SK-N-SH (cell line): ENCODE measurements at regions not wholly inside any gene's neighbourhood (a gene's known extent, or its start where the extent isn't known, plus 50 kb on each side); places are given as distances from the start of the nearest gene placed in this dataset.

Experiments used
- CTCF ChIA-PET: fragments of 300-600, 350-600 bp; formaldehyde crosslinking; extraction: SDS; loops from one replicate; lab custom pipeline; 2021; lab: Yijun Ruan, JAX
- POLR2A ChIA-PET: fragments of 350-600 bp; sonication (Branson Sonifier 250); formaldehyde crosslinking; extraction: SDS; loops from one replicate; lab custom pipeline; 2020; ENCODE audit warnings: antibody characterized with exemption, inconsistent platforms; lab: Yijun Ruan, JAX
- DNase-seq: peaks from one replicate; pipeline ENCODE4 v3.0.0; 2012
- H2AFZ ChIP-seq: fragments of 200-600 bp; sonication (generic); 2 replicates; pipeline ENCODE4 v1.8.1; 2016; ENCODE audit warnings: antibody characterized with exemption, mild to moderate bottlenecking, low read depth
- H3F3A ChIP-seq: fragments of 200-600 bp; sonication (generic); replicated peaks from 2 replicates; pipeline ENCODE3; 2016; ENCODE audit warnings: antibody characterized with exemption, mild to moderate bottlenecking; ENCODE audit not compliant: insufficient read depth
- H3K27ac ChIP-seq, 2 experiments: fragments of 200-500 bp in 1 of 2; fragments of 200-600 bp in 1 of 2; sonication (Bioruptor generic) in 1 of 2; sonication (generic), shearing (Covaris generic) in 1 of 2; 2 replicates each; pipeline versions ENCODE4 v1.5.1 to v1.6.1; 2014 to 2016; ENCODE audit warnings: low read depth in 2 of 2, inconsistent platforms in 1 of 2, low read length in 1 of 2, mild to moderate bottlenecking in 1 of 2, mixed read lengths in 1 of 2
- H3K27me3 ChIP-seq: fragments of 200-600 bp; sonication (generic), shearing (Covaris generic); 2 replicates; pipeline ENCODE4 v1.6.1; 2016; ENCODE audit warnings: mixed run types; ENCODE audit not compliant: insufficient read depth
- H3K36me3 ChIP-seq, 2 experiments: fragments of 200-500 bp in 1 of 2; fragments of 200-600 bp in 1 of 2; sonication (Bioruptor generic) in 1 of 2; sonication (generic) in 1 of 2; replicated peaks in 1 of 2; 2 replicates each; pipeline versions ENCODE3 to v1.5.1; 2014 to 2016; ENCODE audit warnings: low read length in 1 of 2, mild to moderate bottlenecking in 1 of 2; ENCODE audit not compliant: insufficient read depth in 2 of 2, control insufficient read depth in 1 of 2
- H3K4me1 ChIP-seq, 2 experiments: fragments of 200-500 bp in 1 of 2; fragments of 200-600 bp in 1 of 2; sonication (Bioruptor generic) in 1 of 2; sonication (generic), shearing (Covaris generic) in 1 of 2; 2 replicates each; pipeline versions ENCODE4 v1.5.1 to v1.6.1; 2014 to 2016; ENCODE audit warnings: low read depth in 1 of 2, low read length in 1 of 2, mixed run types in 1 of 2; ENCODE audit not compliant: insufficient read depth in 2 of 2, control insufficient read depth in 1 of 2
- H3K4me2 ChIP-seq: fragments of 200-600 bp; sonication (generic), shearing (Covaris generic); 2 replicates; pipeline ENCODE4 v1.6.1; 2017; ENCODE audit warnings: mixed run types
- H3K4me3 ChIP-seq, 2 experiments: fragments of 200-500 bp in 1 of 2; fragments of 200-600 bp in 1 of 2; sonication (Bioruptor generic) in 1 of 2; sonication (generic), shearing (Covaris generic) in 1 of 2; 2 replicates each; pipeline versions ENCODE4 v1.5.1 to v1.8.1; 2014 to 2016; ENCODE audit warnings: low read depth in 2 of 2, inconsistent platforms in 1 of 2, low read length in 1 of 2, mild to moderate bottlenecking in 1 of 2, mixed read lengths in 1 of 2, moderate library complexity in 1 of 2
- H3K79me2 ChIP-seq: fragments of 200-600 bp; sonication (generic); 2 replicates; pipeline ENCODE4 v1.8.1; 2017; ENCODE audit warnings: mild to moderate bottlenecking; ENCODE audit not compliant: insufficient read depth
- H3K9ac ChIP-seq: fragments of 200-600 bp; sonication (generic); 2 replicates; pipeline ENCODE4 v1.6.1; 2017; ENCODE audit warnings: mixed run types
- H3K9me2 ChIP-seq: fragments of 200-600 bp; sonication (generic); 2 replicates; pipeline ENCODE4 v1.6.1; 2017; ENCODE audit warnings: mixed run types
- H3K9me3 ChIP-seq: fragments of 200-600 bp; sonication (generic); 2 replicates; pipeline ENCODE4 v1.6.1; 2017; ENCODE audit warnings: mixed run types, mild to moderate bottlenecking, moderate library complexity
- H4K20me1 ChIP-seq: fragments of 200-600 bp; sonication (generic); 2 replicates; pipeline ENCODE4 v1.6.1; 2017; ENCODE audit warnings: mild to moderate bottlenecking, mixed run types; ENCODE audit not compliant: insufficient read depth
- CHD2 ChIP-seq: fragments of 150-350 bp; IDR thresholded peaks from 2 replicates; pipeline ENCODE4 v1.6.1; 2018; ENCODE audit warnings: low read length; ENCODE audit not compliant: partially characterized antibody
- ELF1 ChIP-seq: IDR thresholded peaks from 2 replicates; pipeline ENCODE4 v1.4.0; 2012
- EP300 ChIP-seq, 2 experiments: IDR thresholded peaks; 2 replicates each; pipeline versions ENCODE4 v1.4.0 to v1.6.1; 2012; ENCODE audit warnings: borderline replicate concordance in 1 of 2, low read depth in 1 of 2, low read length in 1 of 2
- FOXM1 ChIP-seq: IDR thresholded peaks from 2 replicates; pipeline ENCODE4 v1.4.0; 2012; ENCODE audit warnings: low read depth, mild to moderate bottlenecking
- GATA2 ChIP-seq: sonication (generic); formaldehyde crosslinking; IDR thresholded peaks from 2 replicates; pipeline ENCODE4 v1.5.0; 2020; ENCODE audit warnings: mild to moderate bottlenecking, missing genetic modification reagents
- JUND ChIP-seq: IDR thresholded peaks from 2 replicates; pipeline ENCODE4 v1.4.0; 2012
- MEF2A ChIP-seq: IDR thresholded peaks from 2 replicates; pipeline ENCODE4 v1.4.0; 2012; ENCODE audit warnings: low read depth, borderline replicate concordance
- NRF1 ChIP-seq: IDR thresholded peaks from 2 replicates; pipeline ENCODE4 v1.6.1; 2012; ENCODE audit warnings: low read depth, mild to moderate bottlenecking, low read length
- POLR2AphosphoS5 ChIP-seq: IDR thresholded peaks from 2 replicates; pipeline ENCODE4 v1.6.1; 2012; ENCODE audit warnings: low read depth, low read length
- RCOR1 ChIP-seq: fragments of 150-350 bp; IDR thresholded peaks from 2 replicates; pipeline ENCODE4 v1.6.1; 2017; ENCODE audit warnings: antibody characterized with exemption, low read length
- RXRA ChIP-seq: IDR thresholded peaks from 2 replicates; pipeline ENCODE4 v1.4.0; 2012; ENCODE audit warnings: low read depth, mild to moderate bottlenecking, borderline replicate concordance
- SMC3 ChIP-seq: IDR thresholded peaks from 2 replicates; pipeline ENCODE4 v1.6.1; 2012; ENCODE audit warnings: low read depth, low read length, improper control_type of control experiment
- YY1 ChIP-seq: IDR thresholded peaks from 2 replicates; pipeline ENCODE4 v1.4.0; 2012; ENCODE audit warnings: low read depth, mild to moderate bottlenecking
- WGBS: methylation state at CpG from one replicate; pipeline ENCODE4 v1.1.6; 2017; ENCODE audit warnings: low lambda C conversion rate; 5-methylcytosine and 5-hydroxymethylcytosine counted together
- TF ChIP-seq, protein P1 (sequence below): IDR thresholded peaks from 2 replicates; pipeline ENCODE4 v1.4.0; 2012; ENCODE audit warnings: low read depth
- TF ChIP-seq, protein P2 (sequence below): IDR thresholded peaks from 2 replicates; pipeline ENCODE4 v1.6.1; 2012; ENCODE audit warnings: mild to moderate bottlenecking, low read depth, low read length, moderate library complexity
- TF ChIP-seq, protein P3 (sequence below): fragments of 150-350 bp; IDR thresholded peaks from 2 replicates; pipeline ENCODE4 v1.6.1; 2016; ENCODE audit warnings: mild to moderate bottlenecking, low read depth, low read length
- TF ChIP-seq, protein P4 (sequence below): fragments of 150-350 bp; IDR thresholded peaks from 2 replicates; pipeline ENCODE4 v1.6.1; 2017; ENCODE audit warnings: antibody characterized with exemption, low read length, low read depth, borderline replicate concordance

DNA sequence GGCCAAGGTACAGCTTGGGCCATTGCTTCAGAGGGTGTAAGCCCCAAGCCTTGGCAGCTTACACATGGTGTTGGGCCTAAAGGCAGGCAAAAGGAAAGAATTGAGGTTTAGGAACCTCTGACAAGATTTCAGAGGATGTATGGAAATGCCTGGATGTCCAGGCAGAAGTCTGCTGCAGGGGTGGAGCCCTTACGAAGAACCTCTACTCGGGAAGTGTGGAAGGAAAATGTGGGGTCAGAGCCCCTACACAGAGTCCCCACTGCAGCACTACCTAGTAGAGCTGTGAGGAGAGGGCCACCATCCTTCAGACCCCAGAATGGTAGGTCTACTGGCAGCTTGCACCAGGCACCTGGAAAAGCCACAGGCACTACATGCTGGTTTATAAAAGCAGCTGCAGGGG lies 124.2 kb downstream of the RPIA start:
- Histone ChIP-seq H3F3A (no peaks in the 10 kb centered on the region), H3K27me3 (no peaks in the 10 kb centered on the region; the same call in 1 of the 2 replicates), H2AFZ (no peak overlapping the region), H3K79me2 (no peaks in the 10 kb centered on the region), H3K9ac (no peak overlapping the region), H3K9me2 (no peaks in the 10 kb centered on the region), H3K27ac (no peak overlapping the region), H3K4me2 (no peak overlapping the region), H3K4me1 (no peaks in the 10 kb centered on the region), H3K9me3 (no peaks in the 10 kb centered on the region), H3K4me3 (no peak overlapping the region), H4K20me1 (no peaks in the 10 kb centered on the region), H3K36me3 (no peaks in the 10 kb centered on the region)
- no peak for DNase-seq
- POLR2A ChIA-PET, result no interaction called here
- TF ChIP-seq ELF1, result no peak
- TF ChIP-seq YY1, result no peak
- TF ChIP-seq, protein P1, sequence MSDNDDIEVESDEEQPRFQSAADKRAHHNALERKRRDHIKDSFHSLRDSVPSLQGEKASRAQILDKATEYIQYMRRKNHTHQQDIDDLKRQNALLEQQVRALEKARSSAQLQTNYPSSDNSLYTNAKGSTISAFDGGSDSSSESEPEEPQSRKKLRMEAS, result no peak
- TF ChIP-seq, protein P2, sequence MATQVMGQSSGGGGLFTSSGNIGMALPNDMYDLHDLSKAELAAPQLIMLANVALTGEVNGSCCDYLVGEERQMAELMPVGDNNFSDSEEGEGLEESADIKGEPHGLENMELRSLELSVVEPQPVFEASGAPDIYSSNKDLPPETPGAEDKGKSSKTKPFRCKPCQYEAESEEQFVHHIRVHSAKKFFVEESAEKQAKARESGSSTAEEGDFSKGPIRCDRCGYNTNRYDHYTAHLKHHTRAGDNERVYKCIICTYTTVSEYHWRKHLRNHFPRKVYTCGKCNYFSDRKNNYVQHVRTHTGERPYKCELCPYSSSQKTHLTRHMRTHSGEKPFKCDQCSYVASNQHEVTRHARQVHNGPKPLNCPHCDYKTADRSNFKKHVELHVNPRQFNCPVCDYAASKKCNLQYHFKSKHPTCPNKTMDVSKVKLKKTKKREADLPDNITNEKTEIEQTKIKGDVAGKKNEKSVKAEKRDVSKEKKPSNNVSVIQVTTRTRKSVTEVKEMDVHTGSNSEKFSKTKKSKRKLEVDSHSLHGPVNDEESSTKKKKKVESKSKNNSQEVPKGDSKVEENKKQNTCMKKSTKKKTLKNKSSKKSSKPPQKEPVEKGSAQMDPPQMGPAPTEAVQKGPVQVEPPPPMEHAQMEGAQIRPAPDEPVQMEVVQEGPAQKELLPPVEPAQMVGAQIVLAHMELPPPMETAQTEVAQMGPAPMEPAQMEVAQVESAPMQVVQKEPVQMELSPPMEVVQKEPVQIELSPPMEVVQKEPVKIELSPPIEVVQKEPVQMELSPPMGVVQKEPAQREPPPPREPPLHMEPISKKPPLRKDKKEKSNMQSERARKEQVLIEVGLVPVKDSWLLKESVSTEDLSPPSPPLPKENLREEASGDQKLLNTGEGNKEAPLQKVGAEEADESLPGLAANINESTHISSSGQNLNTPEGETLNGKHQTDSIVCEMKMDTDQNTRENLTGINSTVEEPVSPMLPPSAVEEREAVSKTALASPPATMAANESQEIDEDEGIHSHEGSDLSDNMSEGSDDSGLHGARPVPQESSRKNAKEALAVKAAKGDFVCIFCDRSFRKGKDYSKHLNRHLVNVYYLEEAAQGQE, result no peak
- no peak for TF ChIP-seq RXRA
- no peak for TF ChIP-seq POLR2AphosphoS5
- TF ChIP-seq, protein P3, sequence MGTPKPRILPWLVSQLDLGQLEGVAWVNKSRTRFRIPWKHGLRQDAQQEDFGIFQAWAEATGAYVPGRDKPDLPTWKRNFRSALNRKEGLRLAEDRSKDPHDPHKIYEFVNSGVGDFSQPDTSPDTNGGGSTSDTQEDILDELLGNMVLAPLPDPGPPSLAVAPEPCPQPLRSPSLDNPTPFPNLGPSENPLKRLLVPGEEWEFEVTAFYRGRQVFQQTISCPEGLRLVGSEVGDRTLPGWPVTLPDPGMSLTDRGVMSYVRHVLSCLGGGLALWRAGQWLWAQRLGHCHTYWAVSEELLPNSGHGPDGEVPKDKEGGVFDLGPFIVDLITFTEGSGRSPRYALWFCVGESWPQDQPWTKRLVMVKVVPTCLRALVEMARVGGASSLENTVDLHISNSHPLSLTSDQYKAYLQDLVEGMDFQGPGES, result no peak
- TF ChIP-seq NRF1, result no peak
- TF ChIP-seq EP300 (IDR thresholded peaks at IDR 0.05; ENCODE audit: borderline replicate concordance in 1 of 2, low read depth in 1 of 2, low read length in 1 of 2), result no peak
- TF ChIP-seq, protein P4, sequence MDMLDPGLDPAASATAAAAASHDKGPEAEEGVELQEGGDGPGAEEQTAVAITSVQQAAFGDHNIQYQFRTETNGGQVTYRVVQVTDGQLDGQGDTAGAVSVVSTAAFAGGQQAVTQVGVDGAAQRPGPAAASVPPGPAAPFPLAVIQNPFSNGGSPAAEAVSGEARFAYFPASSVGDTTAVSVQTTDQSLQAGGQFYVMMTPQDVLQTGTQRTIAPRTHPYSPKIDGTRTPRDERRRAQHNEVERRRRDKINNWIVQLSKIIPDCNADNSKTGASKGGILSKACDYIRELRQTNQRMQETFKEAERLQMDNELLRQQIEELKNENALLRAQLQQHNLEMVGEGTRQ, result no peak
- TF ChIP-seq FOXM1, result no peak
- TF ChIP-seq RCOR1, result no peak
- no peak for TF ChIP-seq GATA2 (CRISPR knock-in tag)
- no peak for TF ChIP-seq SMC3
- TF ChIP-seq JUND, result no peak
- TF ChIP-seq CHD2, result no peak
- no peak for TF ChIP-seq MEF2A
- CTCF ChIA-PET, result no interaction called here
- WGBS, result 0% methylated on average over 2 of the region's 2 CpGs
